Ammon's horn (tissue), 1 donor: ENCODE measurements at regions not wholly inside any gene's neighbourhood (a gene's known extent, or its start where the extent isn't known, plus 50 kb on each side); places are given as distances from the start of the nearest gene placed in this dataset.

ENCODE experiments used
- DNase-seq: peaks from one replicate; pipeline ENCODE4 v3.0.0-alpha.2; 2016; ENCODE audit warnings: low spot score

DNA sequence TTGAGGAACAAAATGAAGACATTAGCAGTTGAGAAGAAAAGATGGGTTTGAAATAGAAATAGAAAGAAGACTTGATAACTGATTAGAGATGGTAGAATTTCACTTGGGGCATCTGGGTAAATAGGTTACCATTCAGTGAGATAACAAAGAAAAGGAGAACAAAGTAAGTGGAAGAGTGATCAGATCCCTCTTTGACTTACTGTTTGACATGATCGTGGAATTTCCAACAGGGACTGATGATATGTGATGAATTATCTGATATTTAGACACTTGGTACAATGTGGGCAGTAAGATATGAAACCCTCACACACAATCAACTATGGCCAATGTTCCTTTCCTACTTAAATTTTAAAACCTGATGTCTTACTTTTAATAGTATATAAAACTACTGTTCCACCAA, 70.1 kb upstream of the STARD4 start:
- DNase-seq: no peak

GRCh38 chr5:111580956-111581355, 68.6 kb upstream of the STARD4 start:
- DNase-seq: no peak

GRCh38 chr5:111574311-111574710, 62.0 kb upstream of the STARD4 start:
- no peak for DNase-seq

GRCh38 chr5:111572561-111572960, 60.2 kb upstream of the STARD4 start:
- no peak for DNase-seq

DNA sequence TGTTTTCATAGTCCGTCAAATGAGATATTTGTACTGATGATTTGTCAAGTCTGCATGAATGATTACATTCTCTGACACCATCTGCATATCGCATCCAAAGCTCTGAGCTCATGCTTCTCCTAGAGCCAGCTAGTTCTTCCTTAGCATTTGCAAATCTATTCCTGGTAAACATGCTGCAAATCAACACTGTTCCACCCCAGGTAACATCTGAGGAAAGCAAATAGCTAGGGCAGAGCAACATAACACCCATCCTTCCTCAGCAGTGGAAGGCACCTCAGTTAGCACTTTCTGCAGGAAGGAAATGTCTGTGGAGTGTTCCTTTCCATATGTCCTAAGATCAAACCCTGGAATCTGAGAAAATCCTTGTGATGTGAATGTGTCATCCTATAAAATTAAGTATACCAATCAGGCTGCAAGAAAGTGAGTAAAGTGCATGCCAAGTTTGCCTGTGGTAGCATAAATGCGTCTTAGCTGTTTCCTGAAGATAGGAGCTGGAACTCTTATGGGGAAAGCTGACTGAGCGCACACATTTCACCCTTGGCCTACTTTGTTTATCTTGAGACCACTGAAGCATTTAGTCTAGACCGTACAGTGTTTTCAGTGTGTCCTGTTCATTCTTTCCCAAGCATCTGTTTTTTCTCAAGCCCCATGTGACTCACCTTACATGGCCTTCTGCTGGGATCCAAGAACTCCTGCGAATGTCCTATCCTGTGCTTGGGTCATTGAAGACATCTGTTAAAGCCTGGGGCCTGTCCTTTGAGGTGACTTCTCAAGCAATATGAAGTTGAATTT, 50.9 kb upstream of the STARD4 start:
- DNase-seq: no peak

- DNase-seq: no peak
Measured at GRCh38 chr5:111562561-111562960, 50.2 kb upstream of the STARD4 start.
